ENCODE measurements at regions not wholly inside any gene's neighbourhood (a gene's known extent, or its start where the extent isn't known, plus 50 kb on each side); places are given as distances from the start of the nearest gene placed in this dataset.

- Histone ChIP-seq H3K79me2 (ENCODE audit: control insufficient read depth, insufficient read depth, low read length) (no peaks in the 10 kb centered on the region), H3K4me3 (ENCODE audit: control insufficient read depth in 2 of 3, extremely low read depth in 1 of 3, insufficient read depth in 2 of 3, low read depth in 1 of 3, low read length in 3 of 3) (no peak overlapping the region), H3K4me2 (ENCODE audit: control insufficient read depth, extremely low read depth, insufficient read depth, low read depth, low read length) (no peak overlapping the region), H3K9me3 (ENCODE audit: control insufficient read depth, low read depth, low read length) (no peaks in the 10 kb centered on the region), H4K20me1 (ENCODE audit: control insufficient read depth, extremely low read depth, insufficient read depth, low read length) (no peaks in the 10 kb centered on the region), H3K27ac (ENCODE audit: control insufficient read depth, insufficient read depth, low read length) (no peak overlapping the region), H3K36me3 (ENCODE audit: control insufficient read depth in 2 of 2, extremely low read depth in 1 of 2, insufficient read depth in 2 of 2, low read length in 2 of 2) (no peaks in the 10 kb centered on the region), H3K9ac (ENCODE audit: control insufficient read depth, extremely low read depth, insufficient read depth, low read length) (no peak overlapping the region), H3K4me1 (ENCODE audit: control insufficient read depth, extremely low read depth, insufficient read depth, low read length) (no peaks in the 10 kb centered on the region), H3K9me1 (ENCODE audit: control insufficient read depth, extremely low read depth, insufficient read depth, low read length) (no peaks in the 10 kb centered on the region), H3K27me3 (ENCODE audit: control insufficient read depth, extremely low read depth, insufficient read depth, low read length) (no peaks in the 10 kb centered on the region), H2AFZ (ENCODE audit: control insufficient read depth, low read length) (no peak overlapping the region)
- dilution Hi-C loops (cut with MboI; ENCODE audit: extremely low pct_ligation_motif_present, low sequenced_read_pairs) = no loop called here
- FAIRE-seq (no peak), DNase-seq (ENCODE audit: low read depth, low spot score) (no peak)
- TF ChIP-seq CTCF (optimal IDR thresholded peaks at IDR 0.05 in 1 of 3, IDR thresholded peaks at IDR 0.05 in 1 of 3, conservative IDR thresholded peaks at IDR 0.05 in 1 of 3; ENCODE audit: extremely low read depth in 1 of 3, insufficient read depth in 2 of 3, low read length in 3 of 3) (no peak), EZH2 (IDR thresholded peaks at IDR 0.05; ENCODE audit: low read length) (no peak)
These were observed 1144.2 kb downstream of the EPHA7 start for GRCh38 chr6:92275150-92275549.

- H3K79me2 ChIP-seq (ENCODE audit: control insufficient read depth, insufficient read depth, low read length) = no peaks in the 10 kb centered on the region
- no peaks in the 10 kb centered on the region for H3K4me1 ChIP-seq (ENCODE audit: control insufficient read depth, extremely low read depth, insufficient read depth, low read length)
- no peak overlapping the region for H3K4me3 ChIP-seq (ENCODE audit: control insufficient read depth in 2 of 3, extremely low read depth in 1 of 3, insufficient read depth in 2 of 3, low read depth in 1 of 3, low read length in 3 of 3)
- H3K27me3 ChIP-seq (ENCODE audit: control insufficient read depth, extremely low read depth, insufficient read depth, low read length) = no peaks in the 10 kb centered on the region
- TF ChIP-seq EZH2 (IDR thresholded peaks at IDR 0.05; ENCODE audit: low read length) = no peak
- TF ChIP-seq CTCF (optimal IDR thresholded peaks at IDR 0.05 in 1 of 3, IDR thresholded peaks at IDR 0.05 in 1 of 3, conservative IDR thresholded peaks at IDR 0.05 in 1 of 3; ENCODE audit: extremely low read depth in 1 of 3, insufficient read depth in 2 of 3, low read length in 3 of 3) = no peak
- no peaks in the 10 kb centered on the region for H3K36me3 ChIP-seq (ENCODE audit: control insufficient read depth in 2 of 2, extremely low read depth in 1 of 2, insufficient read depth in 2 of 2, low read length in 2 of 2)
- no peaks in the 10 kb centered on the region for H3K9me1 ChIP-seq (ENCODE audit: control insufficient read depth, extremely low read depth, insufficient read depth, low read length)
- H3K4me2 ChIP-seq (ENCODE audit: control insufficient read depth, extremely low read depth, insufficient read depth, low read depth, low read length) = no peak overlapping the region
- no peak overlapping the region for H3K27ac ChIP-seq (ENCODE audit: control insufficient read depth, insufficient read depth, low read length)
- dilution Hi-C loops (cut with MboI; ENCODE audit: extremely low pct_ligation_motif_present, low sequenced_read_pairs) = no loop called here
- no peaks in the 10 kb centered on the region for H3K9me3 ChIP-seq (ENCODE audit: control insufficient read depth, low read depth, low read length)
- no peak for FAIRE-seq
- DNase-seq (ENCODE audit: low read depth, low spot score) = no peak
- no peak overlapping the region for H2AFZ ChIP-seq (ENCODE audit: control insufficient read depth, low read length)
- H3K9ac ChIP-seq (ENCODE audit: control insufficient read depth, extremely low read depth, insufficient read depth, low read length) = no peak overlapping the region
- H4K20me1 ChIP-seq (ENCODE audit: control insufficient read depth, extremely low read depth, insufficient read depth, low read length) = no peaks in the 10 kb centered on the region
These were observed 1144.8 kb downstream of the EPHA7 start for GRCh38 chr6:92274588-92274987.

All from keratinocyte (primary cell).